G401 (cell line): ENCODE measurements at regions not wholly inside any gene's neighbourhood (a gene's known extent, or its start where the extent isn't known, plus 50 kb on each side); places are given as distances from the start of the nearest gene placed in this dataset.

Experiments
- DNase-seq: peaks from one replicate; pipeline ENCODE4 v3.0.0-alpha.2; 2015; ENCODE audit warnings: low spot score
- in situ Hi-C: cut with HindIII; loops from 2 replicates; pipeline ENCODE4 v1.10.0; 2016; ENCODE audit warnings: low sequenced_read_pairs, mixed read lengths

GRCh38 chr4:7128644-7129043 is 60.8 kb upstream of the GRPEL1 start:
- in situ Hi-C loops = no loop called here
- DNase-seq = no peak

GRCh38 chr4:7128234-7128633 is 60.4 kb upstream of the GRPEL1 start:
- no peak for DNase-seq
- in situ Hi-C loops = no loop called here

- in situ Hi-C loops = no loop called here
- no peak for DNase-seq
Measured at GRCh38 chr4:7127576-7127975, 59.7 kb upstream of the GRPEL1 start.

GRCh38 chr4:7126981-7127380 is 59.1 kb upstream of the GRPEL1 start:
- DNase-seq = peak; percentile 59
- in situ Hi-C loops = no loop called here

GRCh38 chr4:7124689-7125442 is 57.0 kb upstream of the GRPEL1 start:
- DNase-seq = no peak
- in situ Hi-C loops = no loop called here

- DNase-seq = no peak
- in situ Hi-C loops = no loop called here
Measured at GRCh38 chr4:7121866-7122653, 54.2 kb upstream of the GRPEL1 start.

- DNase-seq = no peak
- in situ Hi-C loops = no loop called here
Measured at GRCh38 chr4:7121174-7121573, 53.3 kb upstream of the GRPEL1 start.

GRCh38 chr4:7120341-7120740 is 52.5 kb upstream of the GRPEL1 start:
- in situ Hi-C loops = no loop called here

GRCh38 chr4:7118013-7118832 is 50.4 kb upstream of the GRPEL1 start:
- in situ Hi-C loops = no loop called here
- DNase-seq = no peak

More at GRCh38 chr4:7120341-7120740, 52.5 kb upstream of the GRPEL1 start:
- no peak for DNase-seq
